T-helper 2 cell treated with Interferon-gamma antibody and Interleukin-4, amounts not matched to agents 100 ng/mL and 5 ng/mL, for 36 hours (primary cell): ENCODE measurements at regions not wholly inside any gene's neighbourhood (a gene's known extent, or its start where the extent isn't known, plus 50 kb on each side); places are given as distances from the start of the nearest gene placed in this dataset.
"Not testable (repeated sequence)": the region's sequence is repeated elsewhere in the genome, so short reads cannot be mapped to it uniquely, and the experiment has no call there.

Experiments used
- intact Hi-C: fragments of 100-400 bp; cut with micrococcal nuclease; formaldehyde crosslinking; loops from one replicate; pipeline ENCODE4 v1.15.1; 2023

GRCh38 chr2:111423184-111423583 lies 302.5 kb downstream of the BCL2L11 start:
- intact Hi-C loops = not testable (repeated sequence)

- intact Hi-C loops = not testable (repeated sequence)
Observed at GRCh38 chr2:111424176-111424575, 303.5 kb downstream of the BCL2L11 start.

GRCh38 chr2:111424851-111425309 lies 304.2 kb downstream of the BCL2L11 start:
- intact Hi-C loops = not testable (repeated sequence)

- intact Hi-C loops = not testable (repeated sequence)
Observed at GRCh38 chr2:111425789-111426201, 305.1 kb downstream of the BCL2L11 start.

GRCh38 chr2:111427346-111427745 lies 306.6 kb downstream of the BCL2L11 start:
- intact Hi-C loops = not testable (repeated sequence)

GRCh38 chr2:111428915-111429314 lies 308.2 kb downstream of the BCL2L11 start:
- intact Hi-C loops = not testable (repeated sequence)

- intact Hi-C loops = not testable (repeated sequence)
Observed at GRCh38 chr2:111429353-111429752, 308.6 kb downstream of the BCL2L11 start.

- intact Hi-C loops = not testable (repeated sequence)
Observed at GRCh38 chr2:111430817-111431661, 310.3 kb downstream of the BCL2L11 start.

GRCh38 chr2:111432423-111432822 lies 311.7 kb downstream of the BCL2L11 start:
- intact Hi-C loops = not testable (repeated sequence)

GRCh38 chr2:111432916-111433499 lies 312.3 kb downstream of the BCL2L11 start:
- intact Hi-C loops = not testable (repeated sequence)

GRCh38 chr2:111433892-111434607 lies 313.3 kb downstream of the BCL2L11 start:
- intact Hi-C loops = not testable (repeated sequence)

GRCh38 chr2:111434608-111434939 lies 313.9 kb downstream of the BCL2L11 start:
- intact Hi-C loops = not testable (repeated sequence)

- intact Hi-C loops = not testable (repeated sequence)
Observed at GRCh38 chr2:111435553-111436310, 315.0 kb downstream of the BCL2L11 start.

GRCh38 chr2:111436411-111436810 lies 315.7 kb downstream of the BCL2L11 start:
- intact Hi-C loops = not testable (repeated sequence)

- intact Hi-C loops = not testable (repeated sequence)
Observed at GRCh38 chr2:111437288-111437990, 316.7 kb downstream of the BCL2L11 start.

GRCh38 chr2:111438161-111438560 lies 317.4 kb downstream of the BCL2L11 start:
- intact Hi-C loops = not testable (repeated sequence)

GRCh38 chr2:111439237-111439636 lies 318.5 kb downstream of the BCL2L11 start:
- intact Hi-C loops = not testable (repeated sequence)

- intact Hi-C loops = not testable (repeated sequence)
Observed at GRCh38 chr2:111441614-111442013, 320.9 kb downstream of the BCL2L11 start.

- intact Hi-C loops = not testable (repeated sequence)
Observed at GRCh38 chr2:111442767-111443454, 322.2 kb downstream of the BCL2L11 start.

- intact Hi-C loops = not testable (repeated sequence)
Observed at GRCh38 chr2:111444516-111444915, 323.8 kb downstream of the BCL2L11 start.
